RCC 7860 (cell line): ENCODE measurements at regions not wholly inside any gene's neighbourhood (a gene's known extent, or its start where the extent isn't known, plus 50 kb on each side); places are given as distances from the start of the nearest gene placed in this dataset.

ENCODE experiments used
- DNase-seq: peaks from one replicate; pipeline ENCODE4 v3.0.0-alpha.2; 2015; ENCODE audit warnings: low spot score
- FAIRE-seq: peaks from 2 replicates; lab custom pipeline; 2012; peaks lifted over from hg19 to GRCh38; lab: Jason Lieb, UNC

GRCh38 chr3:159797771-159798170 lies 190.9 kb upstream of the IL12A start:
- FAIRE-seq (no peak), DNase-seq (no peak)

GRCh38 chr3:159798951-159799350 lies 189.7 kb upstream of the IL12A start:
- FAIRE-seq = no peak
- DNase-seq = peak; percentile 77

- FAIRE-seq = peak; percentile 44
- DNase-seq = peak; percentile 59
Measured at GRCh38 chr3:159800434-159801155, 188.0 kb upstream of the IL12A start.

- FAIRE-seq = no peak
- DNase-seq = no peak
Measured at GRCh38 chr3:159802864-159803263, 185.8 kb upstream of the IL12A start.

GRCh38 chr3:159803459-159803858 lies 185.2 kb upstream of the IL12A start:
- no peak for FAIRE-seq

GRCh38 chr3:159804726-159805410 lies 183.8 kb upstream of the IL12A start:
- peak; percentile 60 for FAIRE-seq
- DNase-seq = peak; percentile 70

More at GRCh38 chr3:159803459-159803858, 185.2 kb upstream of the IL12A start:
- DNase-seq = no peak

GRCh38 chr3:159805411-159805772 lies 183.2 kb upstream of the IL12A start:
- FAIRE-seq = no peak

GRCh38 chr3:159806412-159806811 lies 182.2 kb upstream of the IL12A start:
- FAIRE-seq (no peak), DNase-seq (no peak)

More at GRCh38 chr3:159805411-159805772, 183.2 kb upstream of the IL12A start:
- no peak for DNase-seq

GRCh38 chr3:159807137-159808040 lies 181.2 kb upstream of the IL12A start:
- no peak for FAIRE-seq

GRCh38 chr3:159813822-159814531 lies 174.7 kb upstream of the IL12A start:
- FAIRE-seq (no peak), DNase-seq (no peak)

More at GRCh38 chr3:159807137-159808040, 181.2 kb upstream of the IL12A start:
- DNase-seq = no peak

- DNase-seq (no peak), FAIRE-seq (no peak)
Measured at GRCh38 chr3:159816512-159816911, 172.1 kb upstream of the IL12A start.

GRCh38 chr3:159817126-159817525 lies 171.5 kb upstream of the IL12A start:
- FAIRE-seq (no peak), DNase-seq (no peak)

GRCh38 chr3:159817571-159817970 lies 171.1 kb upstream of the IL12A start:
- no peak for DNase-seq
- FAIRE-seq = no peak

- no peak for DNase-seq
- no peak for FAIRE-seq
Measured at GRCh38 chr3:159818399-159818798, 170.2 kb upstream of the IL12A start.

- no peak for FAIRE-seq
Measured at GRCh38 chr3:159818997-159819500, 169.6 kb upstream of the IL12A start.

GRCh38 chr3:159819676-159820075 lies 169.0 kb upstream of the IL12A start:
- FAIRE-seq (no peak), DNase-seq (no peak)

More at GRCh38 chr3:159818997-159819500, 169.6 kb upstream of the IL12A start:
- DNase-seq = no peak

GRCh38 chr3:159821110-159821509 lies 167.5 kb upstream of the IL12A start:
- FAIRE-seq (no peak), DNase-seq (peak; percentile 71)

- FAIRE-seq (no peak), DNase-seq (peak; percentile 23)
Measured at GRCh38 chr3:159821736-159822135, 166.9 kb upstream of the IL12A start.

GRCh38 chr3:159823780-159824179 lies 164.9 kb upstream of the IL12A start:
- no peak for FAIRE-seq
- no peak for DNase-seq

- DNase-seq (peak; percentile 89), FAIRE-seq (peak; percentile 93)
Measured at GRCh38 chr3:159824333-159824732, 164.3 kb upstream of the IL12A start.
